ENCODE measurements at regions not wholly inside any gene's neighbourhood (a gene's known extent, or its start where the extent isn't known, plus 50 kb on each side); places are given as distances from the start of the nearest gene placed in this dataset.
"Not testable (repeated sequence)": the region's sequence is repeated elsewhere in the genome, so short reads cannot be mapped to it uniquely, and the experiment has no call there.

DNA sequence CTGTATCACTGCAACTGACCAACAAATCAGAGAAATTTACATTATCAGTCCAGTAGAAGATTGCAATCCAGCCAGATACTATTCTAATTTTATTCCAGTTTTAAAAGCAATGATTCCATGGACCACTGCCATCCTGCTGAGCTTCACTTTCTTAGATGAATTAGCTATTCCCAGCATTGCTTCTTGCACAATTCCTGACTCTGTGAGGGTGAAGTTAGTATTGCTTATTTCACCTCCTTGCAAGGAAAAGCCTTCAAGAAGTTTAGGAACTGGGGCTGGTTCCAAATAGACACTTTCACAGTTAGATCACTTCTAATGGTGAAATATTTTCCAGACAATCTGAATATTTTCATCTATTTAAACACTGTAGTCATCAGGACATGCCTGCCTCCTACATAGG is 338.6 kb upstream of the TNC start:
- TF ChIP-seq, protein P1, sequence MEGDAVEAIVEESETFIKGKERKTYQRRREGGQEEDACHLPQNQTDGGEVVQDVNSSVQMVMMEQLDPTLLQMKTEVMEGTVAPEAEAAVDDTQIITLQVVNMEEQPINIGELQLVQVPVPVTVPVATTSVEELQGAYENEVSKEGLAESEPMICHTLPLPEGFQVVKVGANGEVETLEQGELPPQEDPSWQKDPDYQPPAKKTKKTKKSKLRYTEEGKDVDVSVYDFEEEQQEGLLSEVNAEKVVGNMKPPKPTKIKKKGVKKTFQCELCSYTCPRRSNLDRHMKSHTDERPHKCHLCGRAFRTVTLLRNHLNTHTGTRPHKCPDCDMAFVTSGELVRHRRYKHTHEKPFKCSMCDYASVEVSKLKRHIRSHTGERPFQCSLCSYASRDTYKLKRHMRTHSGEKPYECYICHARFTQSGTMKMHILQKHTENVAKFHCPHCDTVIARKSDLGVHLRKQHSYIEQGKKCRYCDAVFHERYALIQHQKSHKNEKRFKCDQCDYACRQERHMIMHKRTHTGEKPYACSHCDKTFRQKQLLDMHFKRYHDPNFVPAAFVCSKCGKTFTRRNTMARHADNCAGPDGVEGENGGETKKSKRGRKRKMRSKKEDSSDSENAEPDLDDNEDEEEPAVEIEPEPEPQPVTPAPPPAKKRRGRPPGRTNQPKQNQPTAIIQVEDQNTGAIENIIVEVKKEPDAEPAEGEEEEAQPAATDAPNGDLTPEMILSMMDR (IDR thresholded peaks at IDR 0.05; ENCODE audit: insufficient read depth, low read length, poor library complexity, severe bottlenecking), result no peak

DNA sequence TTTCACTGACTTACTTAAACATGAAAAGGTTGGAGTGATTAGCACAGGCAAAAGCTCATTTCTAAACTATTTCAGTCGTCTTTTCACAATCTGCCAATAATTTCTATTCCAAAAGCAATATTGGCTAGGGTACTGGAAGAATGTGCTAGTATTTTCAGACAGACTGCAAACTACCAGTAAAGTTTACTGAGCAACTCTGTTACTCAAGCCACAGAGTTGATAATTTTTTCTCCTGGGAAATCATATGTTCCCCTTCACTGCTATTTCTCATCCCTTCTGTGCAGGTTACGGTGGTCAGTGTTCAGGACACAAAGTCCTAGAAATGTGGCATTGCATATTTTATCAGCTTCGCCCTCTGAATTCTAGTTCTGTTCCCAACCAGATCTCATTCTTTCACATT is 343.3 kb upstream of the TNC start:
- no peaks in the 10 kb centered on the region for H3K36me3 ChIP-seq (ENCODE audit: control insufficient read depth, insufficient read depth, low read length)
- no peak for DNase-seq (ENCODE audit: extremely low read depth, insufficient read length)
- TF ChIP-seq, protein P1 (IDR thresholded peaks at IDR 0.05; ENCODE audit: insufficient read depth, low read length, poor library complexity, severe bottlenecking), result no peak
- H3K27me3 ChIP-seq (replicated peaks; ENCODE audit: control insufficient read depth, insufficient read depth, low read length), result no peaks in the 10 kb centered on the region
- no peak overlapping the region for H3K4me3 ChIP-seq (replicated peaks; ENCODE audit: low read depth, low read length)

More for the DNA sequence above, 338.6 kb upstream of the TNC start:
- Histone ChIP-seq H3K36me3 (ENCODE audit: control insufficient read depth, insufficient read depth, low read length) (no peaks in the 10 kb centered on the region), H3K4me3 (replicated peaks; ENCODE audit: low read depth, low read length) (no peak overlapping the region), H3K27me3 (replicated peaks; ENCODE audit: control insufficient read depth, insufficient read depth, low read length) (no peaks in the 10 kb centered on the region)
- no peak for DNase-seq (ENCODE audit: extremely low read depth, insufficient read length)

DNA sequence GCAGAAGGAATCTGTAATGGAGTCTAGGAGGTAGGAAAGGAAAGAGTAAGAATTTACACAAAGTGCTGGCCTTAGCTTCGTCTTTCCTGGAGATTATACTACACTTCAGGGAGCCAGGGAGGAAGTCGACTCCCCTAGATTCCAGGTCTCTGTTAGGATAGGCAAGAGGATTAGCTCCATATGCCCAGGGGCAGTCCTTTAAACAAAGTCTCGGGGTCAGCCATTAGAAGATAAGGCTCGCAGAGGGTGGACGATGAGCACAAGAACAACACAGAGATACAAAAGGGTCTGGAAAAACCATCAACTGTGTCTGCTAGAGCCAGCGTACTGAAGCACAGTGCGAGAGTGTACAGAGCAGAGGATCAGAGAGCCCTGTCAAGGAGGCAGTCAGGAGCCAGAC is 344.7 kb upstream of the TNC start:
- no peaks in the 10 kb centered on the region for H3K36me3 ChIP-seq (ENCODE audit: control insufficient read depth, insufficient read depth, low read length)
- TF ChIP-seq, protein P1 (IDR thresholded peaks at IDR 0.05; ENCODE audit: insufficient read depth, low read length, poor library complexity, severe bottlenecking), result no peak
- H3K27me3 ChIP-seq (replicated peaks; ENCODE audit: control insufficient read depth, insufficient read depth, low read length), result no peaks in the 10 kb centered on the region
- no peak for DNase-seq (ENCODE audit: extremely low read depth, insufficient read length)
- H3K4me3 ChIP-seq (replicated peaks; ENCODE audit: low read depth, low read length), result no peak overlapping the region

DNA sequence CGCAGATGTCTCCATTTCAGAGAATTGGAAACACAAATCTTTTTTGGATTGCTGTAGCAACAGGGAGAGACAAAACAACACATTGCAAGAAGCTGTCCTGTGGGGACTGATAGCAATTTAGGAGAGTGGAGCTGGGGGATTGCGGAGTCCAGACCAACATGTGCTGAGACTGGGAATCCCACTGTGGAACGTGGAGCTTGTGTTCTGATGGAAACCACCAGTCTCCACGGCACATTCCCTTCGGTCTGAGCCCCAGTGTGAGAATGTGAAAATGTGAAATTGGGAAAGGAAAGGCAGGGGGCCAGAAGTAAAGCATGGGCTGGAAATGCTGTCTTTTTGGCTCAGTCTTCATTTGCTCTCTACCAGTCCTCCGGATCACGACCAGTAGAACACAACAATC is 348.8 kb upstream of the TNC start:
- Histone ChIP-seq H3K27me3 (replicated peaks; ENCODE audit: control insufficient read depth, insufficient read depth, low read length) (no peaks in the 10 kb centered on the region), H3K36me3 (ENCODE audit: control insufficient read depth, insufficient read depth, low read length) (no peaks in the 10 kb centered on the region), H3K4me3 (replicated peaks; ENCODE audit: low read depth, low read length) (no peak overlapping the region)
- TF ChIP-seq, protein P1 (IDR thresholded peaks at IDR 0.05; ENCODE audit: insufficient read depth, low read length, poor library complexity, severe bottlenecking), result no peak
- no peak for DNase-seq (ENCODE audit: extremely low read depth, insufficient read length)

DNA sequence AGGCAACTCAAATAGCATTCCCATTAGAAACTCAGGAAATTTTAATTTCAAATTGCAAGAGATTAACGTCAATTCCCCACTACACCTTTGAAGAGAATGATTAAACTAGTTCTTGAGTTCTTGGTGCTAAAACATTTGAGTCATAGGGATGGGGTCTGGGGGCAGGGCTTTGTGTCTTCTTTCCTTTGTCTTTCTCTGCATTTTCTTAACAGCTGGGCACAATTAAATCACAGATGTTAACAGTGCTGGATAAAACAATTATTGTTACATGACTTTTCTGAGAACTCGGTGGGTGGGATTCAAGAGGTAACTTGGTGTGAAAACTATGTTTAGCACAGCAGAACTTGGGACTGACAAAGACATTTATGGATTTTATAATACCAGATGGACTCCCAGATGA is 351.9 kb upstream of the TNC start:
- DNase-seq (ENCODE audit: extremely low read depth, insufficient read length), result no peak
- Histone ChIP-seq H3K36me3 (ENCODE audit: control insufficient read depth, insufficient read depth, low read length) (no peaks in the 10 kb centered on the region), H3K4me3 (replicated peaks; ENCODE audit: low read depth, low read length) (no peak overlapping the region), H3K27me3 (replicated peaks; ENCODE audit: control insufficient read depth, insufficient read depth, low read length) (no peaks in the 10 kb centered on the region)
- TF ChIP-seq, protein P1 (IDR thresholded peaks at IDR 0.05; ENCODE audit: insufficient read depth, low read length, poor library complexity, severe bottlenecking), result no peak

DNA sequence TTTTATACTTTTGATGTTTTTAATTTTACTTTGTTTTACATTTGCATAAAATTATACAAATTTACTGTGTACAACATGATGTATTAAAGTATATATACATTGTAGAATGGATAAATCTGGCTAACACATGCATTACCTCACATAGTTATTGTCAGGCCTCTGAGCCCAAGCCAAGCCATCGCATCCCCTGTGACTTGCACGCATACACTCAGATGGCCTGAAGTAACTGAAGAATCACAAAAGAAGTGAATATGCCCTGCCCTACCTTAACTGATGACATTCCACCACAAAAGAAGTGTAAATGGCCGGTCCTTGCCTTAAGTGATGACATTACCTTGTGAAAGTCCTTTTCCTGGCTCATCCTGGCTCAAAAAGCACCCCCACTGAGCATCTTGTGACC is 355.1 kb upstream of the TNC start:
- H3K4me3 ChIP-seq (replicated peaks; ENCODE audit: low read depth, low read length); H3K27me3 ChIP-seq (replicated peaks; ENCODE audit: control insufficient read depth, insufficient read depth, low read length); DNase-seq (ENCODE audit: extremely low read depth, insufficient read length); H3K36me3 ChIP-seq (ENCODE audit: control insufficient read depth, insufficient read depth, low read length): not testable (repeated sequence)

Measured in GM06990 (cell line).